Cardiac muscle cell (in vitro differentiated cells and primary cell): ENCODE measurements at regions not wholly inside any gene's neighbourhood (a gene's known extent, or its start where the extent isn't known, plus 50 kb on each side); places are given as distances from the start of the nearest gene placed in this dataset.
"Not testable (repeated sequence)": the region's sequence is repeated elsewhere in the genome, so short reads cannot be mapped to it uniquely, and the experiment has no call there.

Source experiments
- DNase-seq, 2 donors: peaks; one replicate each; pipeline versions ENCODE4 v3.0.0 to v3.0.0-alpha.2; 2010 to 2017; ENCODE audit warnings: low read depth in 1 of 2, low spot score in 1 of 2
- H3K27ac ChIP-seq: fragments of 200-600 bp; sonication (generic); 2 replicates; pipeline ENCODE4 v1.5.1; 2016
- H3K27me3 ChIP-seq: fragments of 200-600 bp; sonication (generic); 2 replicates; pipeline ENCODE4 v1.6.0; 2016; ENCODE audit warnings: control low read depth
- H3K36me3 ChIP-seq: fragments of 200-600 bp; sonication (generic); 2 replicates; pipeline ENCODE4 v1.5.1; 2016; ENCODE audit warnings: control low read depth
- H3K4me1 ChIP-seq: fragments of 200-600 bp; sonication (generic); 2 replicates; pipeline ENCODE4 v1.8.1; 2017; ENCODE audit warnings: low read depth, mild to moderate bottlenecking, mixed run types
- H3K4me3 ChIP-seq: fragments of 200-600 bp; sonication (generic); 2 replicates; pipeline ENCODE4 v1.5.1; 2016; ENCODE audit warnings: mild to moderate bottlenecking
- H3K9me3 ChIP-seq: fragments of 200-600 bp; sonication (generic); 2 replicates; pipeline ENCODE4 v1.5.1; 2017; ENCODE audit warnings: low read depth, mild to moderate bottlenecking, control low read depth
- CTCF ChIP-seq: IDR thresholded peaks from 2 replicates; pipeline ENCODE4 v1.5.1; 2012; ENCODE audit warnings: low read depth, mild to moderate bottlenecking, low read length

DNA sequence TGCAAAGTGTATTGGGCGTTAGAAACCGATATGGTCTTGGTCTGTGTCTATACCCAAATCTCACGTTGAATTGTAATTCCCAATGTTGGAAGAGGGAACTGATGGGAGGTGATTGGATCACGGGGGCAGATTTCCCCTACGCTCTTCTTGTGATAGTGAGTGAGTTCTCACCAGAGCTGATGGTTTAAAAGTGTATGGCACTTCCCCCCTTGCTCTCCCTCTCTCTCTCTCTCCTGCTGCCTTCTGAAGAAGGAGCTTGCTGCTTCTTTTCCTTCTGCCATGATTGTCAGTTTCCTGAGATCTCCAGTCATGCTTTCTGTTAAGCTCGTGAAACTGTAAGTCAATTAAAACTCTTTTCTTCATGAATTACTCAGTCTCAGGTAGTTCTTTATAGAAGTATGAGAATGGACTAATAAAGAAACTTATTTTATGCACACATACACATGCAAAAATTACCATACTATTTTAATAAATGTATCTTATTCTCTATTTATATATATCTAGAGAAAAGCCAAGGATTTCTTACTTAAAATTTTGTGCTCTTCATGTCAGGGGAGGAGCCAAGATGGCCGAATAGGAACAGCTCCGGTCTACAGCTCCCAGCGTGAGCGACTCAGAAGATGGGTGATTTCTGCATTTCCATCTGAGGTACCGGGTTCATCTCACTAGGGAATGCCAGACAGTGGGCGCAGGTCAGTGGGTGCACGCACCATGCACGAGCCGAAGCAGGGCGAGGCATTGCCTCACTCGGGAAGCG is 1891.0 kb upstream of the FLRT2 start:
- Histone ChIP-seq H3K4me3 (no peak overlapping the region), H3K4me1 (no peaks in the 10 kb centered on the region), H3K9me3 (peaks cover 2% of the 10 kb centered on the region), H3K36me3 (no peaks in the 10 kb centered on the region), H3K27me3 (no peaks in the 10 kb centered on the region), H3K27ac (no peak overlapping the region)
- TF ChIP-seq CTCF, result no peak
- DNase-seq, result no peak

GRCh38 chr14:83639505-83639875 is 1890.5 kb upstream of the FLRT2 start:
- H3K9me3 ChIP-seq, H3K4me1 ChIP-seq, H3K27me3 ChIP-seq, H3K27ac ChIP-seq, H3K4me3 ChIP-seq, H3K36me3 ChIP-seq, DNase-seq: not testable (repeated sequence)

GRCh38 chr14:83646228-83646627 is 1883.7 kb upstream of the FLRT2 start:
- Histone ChIP-seq H3K27ac (no peak overlapping the region), H3K36me3 (no peaks in the 10 kb centered on the region), H3K4me3 (no peak overlapping the region), H3K9me3 (no peaks in the 10 kb centered on the region), H3K4me1 (no peaks in the 10 kb centered on the region), H3K27me3 (no peaks in the 10 kb centered on the region)
- DNase-seq, result no peak
- no peak for TF ChIP-seq CTCF

DNA sequence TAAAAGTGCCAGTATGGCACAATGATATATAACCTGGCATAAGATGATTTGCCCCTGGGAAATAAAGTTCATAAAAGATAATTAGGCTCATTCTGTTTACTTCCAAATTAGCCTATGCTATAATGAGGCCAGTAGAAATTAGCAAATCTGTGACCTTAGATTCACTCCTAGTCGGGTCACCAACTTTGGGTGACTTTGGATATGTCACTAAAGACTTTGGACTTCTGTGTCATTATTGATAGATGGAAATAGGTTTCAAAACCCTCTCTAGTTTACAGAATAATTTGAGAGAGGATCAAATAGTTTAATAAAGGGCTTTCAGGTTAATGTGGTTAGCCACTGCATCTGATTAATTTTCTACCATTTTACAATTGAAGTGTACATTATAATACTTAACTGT is 1869.3 kb upstream of the FLRT2 start:
- Histone ChIP-seq H3K27ac (no peak overlapping the region), H3K27me3 (no peaks in the 10 kb centered on the region)
- no peak for TF ChIP-seq CTCF

DNA sequence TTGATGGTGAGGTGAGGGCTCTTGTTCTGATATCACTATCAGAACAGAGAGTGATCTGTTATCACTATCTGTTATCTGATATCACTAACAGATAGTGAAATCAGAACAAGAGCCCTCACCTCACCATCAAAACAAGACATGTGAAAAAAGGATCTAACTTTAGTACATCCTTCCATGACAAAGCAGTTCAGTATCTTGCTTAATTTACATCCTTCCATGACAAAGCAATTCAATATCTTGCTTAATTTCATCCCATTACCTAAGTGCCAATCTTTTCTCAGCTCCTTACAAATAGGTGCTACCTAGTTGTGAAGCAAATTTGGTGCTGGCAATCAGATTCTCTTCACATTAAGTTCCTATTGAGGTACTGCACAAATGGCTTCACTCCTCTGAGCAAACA is 1865.6 kb upstream of the FLRT2 start:
- TF ChIP-seq CTCF, result no peak
- Histone ChIP-seq H3K4me3 (no peak overlapping the region), H3K27me3 (no peaks in the 10 kb centered on the region), H3K9me3 (no peaks in the 10 kb centered on the region), H3K4me1 (no peaks in the 10 kb centered on the region), H3K36me3 (no peaks in the 10 kb centered on the region), H3K27ac (no peak overlapping the region)
- no peak for DNase-seq

More for the DNA sequence above, 1869.3 kb upstream of the FLRT2 start:
- Histone ChIP-seq H3K4me3 (no peak overlapping the region), H3K36me3 (no peaks in the 10 kb centered on the region), H3K4me1 (no peaks in the 10 kb centered on the region), H3K9me3 (no peaks in the 10 kb centered on the region)
- DNase-seq, result no peak

DNA sequence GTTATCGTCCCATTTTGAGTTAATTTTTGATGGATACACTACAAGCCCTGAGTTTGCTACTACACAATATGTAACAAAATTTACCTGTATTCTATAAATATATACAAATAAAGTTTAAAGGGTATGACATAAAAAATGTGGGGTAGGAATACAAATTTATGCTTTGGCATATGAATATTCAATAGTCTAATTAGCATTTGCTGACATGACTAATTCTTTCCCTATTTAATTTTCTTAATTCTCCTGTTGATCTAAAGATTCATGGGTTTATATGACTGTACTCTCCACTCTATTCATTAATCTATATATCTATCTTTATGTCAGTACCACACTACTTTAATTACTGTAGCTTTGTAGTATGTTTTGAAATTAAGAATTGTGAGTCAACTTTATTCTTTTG is 1840.7 kb upstream of the FLRT2 start:
- Histone ChIP-seq H3K36me3 (no peaks in the 10 kb centered on the region), H3K27ac (no peak overlapping the region), H3K27me3 (no peaks in the 10 kb centered on the region), H3K4me1 (no peaks in the 10 kb centered on the region), H3K9me3 (no peaks in the 10 kb centered on the region), H3K4me3 (no peak overlapping the region)
- TF ChIP-seq CTCF, result no peak
- no peak for DNase-seq
